ENCODE measurements at regions not wholly inside any gene's neighbourhood (a gene's known extent, or its start where the extent isn't known, plus 50 kb on each side); places are given as distances from the start of the nearest gene placed in this dataset.

DNA sequence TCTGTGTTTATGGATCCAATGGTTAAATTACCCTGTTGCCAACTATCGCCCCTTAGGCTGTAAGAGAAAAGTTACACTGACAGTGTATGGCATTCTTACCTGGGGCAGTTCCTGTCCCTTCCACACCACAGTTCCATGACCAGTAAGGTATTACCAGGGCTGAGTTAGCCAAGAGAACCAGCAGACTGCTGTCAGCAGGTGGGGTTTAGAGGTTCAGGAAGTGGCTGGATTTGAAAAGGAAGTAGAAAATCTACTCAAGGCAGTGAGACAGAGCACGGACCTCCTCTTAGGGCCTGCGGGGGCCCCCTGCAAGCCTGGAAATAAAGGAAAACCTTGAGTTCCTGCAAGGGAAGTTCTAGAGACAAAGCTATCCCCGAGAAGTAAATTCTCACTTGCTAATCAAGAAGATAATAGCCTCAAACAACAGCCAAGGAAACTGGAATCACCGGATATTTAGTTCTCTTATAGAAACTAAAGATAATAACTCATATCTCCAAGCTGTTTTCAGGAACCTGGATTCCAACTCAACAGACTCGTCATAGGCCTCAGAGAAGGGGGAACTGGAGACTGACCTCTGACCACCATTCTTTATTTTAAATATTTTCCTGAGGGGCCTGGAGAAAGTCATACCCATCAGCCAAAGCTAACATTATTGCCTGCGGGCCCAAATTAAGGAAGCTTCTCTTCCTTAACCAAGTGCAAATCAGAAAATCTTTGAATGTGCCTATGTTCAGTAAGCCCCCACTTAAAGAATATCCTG, 161.7 kb downstream of the ANXA2 start:
- TF ChIP-seq, protein P1, sequence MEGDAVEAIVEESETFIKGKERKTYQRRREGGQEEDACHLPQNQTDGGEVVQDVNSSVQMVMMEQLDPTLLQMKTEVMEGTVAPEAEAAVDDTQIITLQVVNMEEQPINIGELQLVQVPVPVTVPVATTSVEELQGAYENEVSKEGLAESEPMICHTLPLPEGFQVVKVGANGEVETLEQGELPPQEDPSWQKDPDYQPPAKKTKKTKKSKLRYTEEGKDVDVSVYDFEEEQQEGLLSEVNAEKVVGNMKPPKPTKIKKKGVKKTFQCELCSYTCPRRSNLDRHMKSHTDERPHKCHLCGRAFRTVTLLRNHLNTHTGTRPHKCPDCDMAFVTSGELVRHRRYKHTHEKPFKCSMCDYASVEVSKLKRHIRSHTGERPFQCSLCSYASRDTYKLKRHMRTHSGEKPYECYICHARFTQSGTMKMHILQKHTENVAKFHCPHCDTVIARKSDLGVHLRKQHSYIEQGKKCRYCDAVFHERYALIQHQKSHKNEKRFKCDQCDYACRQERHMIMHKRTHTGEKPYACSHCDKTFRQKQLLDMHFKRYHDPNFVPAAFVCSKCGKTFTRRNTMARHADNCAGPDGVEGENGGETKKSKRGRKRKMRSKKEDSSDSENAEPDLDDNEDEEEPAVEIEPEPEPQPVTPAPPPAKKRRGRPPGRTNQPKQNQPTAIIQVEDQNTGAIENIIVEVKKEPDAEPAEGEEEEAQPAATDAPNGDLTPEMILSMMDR (conservative IDR thresholded peaks at IDR 0.05; ENCODE audit: low read depth in 2 of 2): no peak
- no peak for TF ChIP-seq EZH2 (IDR thresholded peaks at IDR 0.05; ENCODE audit: low read depth, unreplicated experiment)
- TF ChIP-seq, protein P2, sequence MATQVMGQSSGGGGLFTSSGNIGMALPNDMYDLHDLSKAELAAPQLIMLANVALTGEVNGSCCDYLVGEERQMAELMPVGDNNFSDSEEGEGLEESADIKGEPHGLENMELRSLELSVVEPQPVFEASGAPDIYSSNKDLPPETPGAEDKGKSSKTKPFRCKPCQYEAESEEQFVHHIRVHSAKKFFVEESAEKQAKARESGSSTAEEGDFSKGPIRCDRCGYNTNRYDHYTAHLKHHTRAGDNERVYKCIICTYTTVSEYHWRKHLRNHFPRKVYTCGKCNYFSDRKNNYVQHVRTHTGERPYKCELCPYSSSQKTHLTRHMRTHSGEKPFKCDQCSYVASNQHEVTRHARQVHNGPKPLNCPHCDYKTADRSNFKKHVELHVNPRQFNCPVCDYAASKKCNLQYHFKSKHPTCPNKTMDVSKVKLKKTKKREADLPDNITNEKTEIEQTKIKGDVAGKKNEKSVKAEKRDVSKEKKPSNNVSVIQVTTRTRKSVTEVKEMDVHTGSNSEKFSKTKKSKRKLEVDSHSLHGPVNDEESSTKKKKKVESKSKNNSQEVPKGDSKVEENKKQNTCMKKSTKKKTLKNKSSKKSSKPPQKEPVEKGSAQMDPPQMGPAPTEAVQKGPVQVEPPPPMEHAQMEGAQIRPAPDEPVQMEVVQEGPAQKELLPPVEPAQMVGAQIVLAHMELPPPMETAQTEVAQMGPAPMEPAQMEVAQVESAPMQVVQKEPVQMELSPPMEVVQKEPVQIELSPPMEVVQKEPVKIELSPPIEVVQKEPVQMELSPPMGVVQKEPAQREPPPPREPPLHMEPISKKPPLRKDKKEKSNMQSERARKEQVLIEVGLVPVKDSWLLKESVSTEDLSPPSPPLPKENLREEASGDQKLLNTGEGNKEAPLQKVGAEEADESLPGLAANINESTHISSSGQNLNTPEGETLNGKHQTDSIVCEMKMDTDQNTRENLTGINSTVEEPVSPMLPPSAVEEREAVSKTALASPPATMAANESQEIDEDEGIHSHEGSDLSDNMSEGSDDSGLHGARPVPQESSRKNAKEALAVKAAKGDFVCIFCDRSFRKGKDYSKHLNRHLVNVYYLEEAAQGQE (IDR thresholded peaks at IDR 0.05; ENCODE audit: unreplicated experiment): no peak
- TF ChIP-seq POLR2AphosphoS5 (IDR thresholded peaks at IDR 0.05; ENCODE audit: low read depth): no peak
